ENCODE measurements at regions not wholly inside any gene's neighbourhood (a gene's known extent, or its start where the extent isn't known, plus 50 kb on each side); places are given as distances from the start of the nearest gene placed in this dataset.

DNA sequence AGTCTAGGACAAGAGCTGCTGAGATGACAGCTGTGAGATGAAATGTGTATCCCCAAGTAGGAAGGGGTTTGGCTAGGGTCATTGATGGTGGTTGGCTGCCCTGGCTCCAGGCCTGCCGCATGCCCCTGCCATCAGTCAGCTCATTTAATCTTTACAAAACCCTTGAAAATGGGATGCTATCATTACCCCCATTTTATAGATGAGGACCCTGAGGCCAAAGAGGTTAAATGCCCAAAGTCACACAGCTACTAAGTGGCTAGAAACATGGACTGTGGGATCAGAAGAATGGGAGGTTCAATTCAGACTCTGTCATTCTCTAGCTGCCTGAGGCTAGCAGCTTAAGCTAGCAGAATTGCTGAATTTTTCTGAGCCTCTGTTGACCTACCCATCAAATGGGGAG is 198.8 kb downstream of the MAF start:
- TF ChIP-seq, protein P1, sequence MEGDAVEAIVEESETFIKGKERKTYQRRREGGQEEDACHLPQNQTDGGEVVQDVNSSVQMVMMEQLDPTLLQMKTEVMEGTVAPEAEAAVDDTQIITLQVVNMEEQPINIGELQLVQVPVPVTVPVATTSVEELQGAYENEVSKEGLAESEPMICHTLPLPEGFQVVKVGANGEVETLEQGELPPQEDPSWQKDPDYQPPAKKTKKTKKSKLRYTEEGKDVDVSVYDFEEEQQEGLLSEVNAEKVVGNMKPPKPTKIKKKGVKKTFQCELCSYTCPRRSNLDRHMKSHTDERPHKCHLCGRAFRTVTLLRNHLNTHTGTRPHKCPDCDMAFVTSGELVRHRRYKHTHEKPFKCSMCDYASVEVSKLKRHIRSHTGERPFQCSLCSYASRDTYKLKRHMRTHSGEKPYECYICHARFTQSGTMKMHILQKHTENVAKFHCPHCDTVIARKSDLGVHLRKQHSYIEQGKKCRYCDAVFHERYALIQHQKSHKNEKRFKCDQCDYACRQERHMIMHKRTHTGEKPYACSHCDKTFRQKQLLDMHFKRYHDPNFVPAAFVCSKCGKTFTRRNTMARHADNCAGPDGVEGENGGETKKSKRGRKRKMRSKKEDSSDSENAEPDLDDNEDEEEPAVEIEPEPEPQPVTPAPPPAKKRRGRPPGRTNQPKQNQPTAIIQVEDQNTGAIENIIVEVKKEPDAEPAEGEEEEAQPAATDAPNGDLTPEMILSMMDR (IDR thresholded peaks at IDR 0.05): no peak
- TF ChIP-seq POLR2A (IDR thresholded peaks at IDR 0.05): no peak

Measured in body of pancreas (tissue), 4 donors.